Mammary epithelial cell (primary cell): ENCODE measurements at regions not wholly inside any gene's neighbourhood (a gene's known extent, or its start where the extent isn't known, plus 50 kb on each side); places are given as distances from the start of the nearest gene placed in this dataset.

Source experiments
- CTCF ChIP-seq, 2 donors: IDR thresholded peaks in 1 of 2; conservative IDR thresholded peaks in 1 of 2; 2 replicates each; pipeline ENCODE4 v1.5.1; 2011 to 2012; ENCODE audit warnings: inconsistent platforms in 2 of 2, low read length in 2 of 2, mild to moderate bottlenecking in 2 of 2, control low read depth in 1 of 2, low read depth in 1 of 2; ENCODE audit not compliant: insufficient read depth in 1 of 2; ENCODE audit errors: extremely low read depth in 1 of 2
- EZH2 ChIP-seq: IDR thresholded peaks from 2 replicates; pipeline ENCODE4 v1.6.1; 2012; ENCODE audit warnings: low read length, inconsistent platforms, borderline replicate concordance

GRCh38 chr2:12004713-12005112 is 258.3 kb downstream of the LPIN1 start:
- TF ChIP-seq CTCF (conservative IDR thresholded peaks at IDR 0.05 in 1 of 2, IDR thresholded peaks at IDR 0.05 in 1 of 2; ENCODE audit: extremely low read depth in 1 of 2, insufficient read depth in 1 of 2, low read depth in 1 of 2, low read length in 2 of 2): no peak
- TF ChIP-seq EZH2: no peak
